PC-3 (cell line): ENCODE measurements at regions not wholly inside any gene's neighbourhood (a gene's known extent, or its start where the extent isn't known, plus 50 kb on each side); places are given as distances from the start of the nearest gene placed in this dataset.
"Not testable (repeated sequence)": the region's sequence is repeated elsewhere in the genome, so short reads cannot be mapped to it uniquely, and the experiment has no call there.

ENCODE experiments used
- CTCF ChIP-seq: fragments of 300-600 bp; sonication (generic); conservative IDR thresholded peaks from 2 replicates; pipeline ENCODE4 v1.5.1; 2017; ENCODE audit warnings: antibody characterized with exemption, low read depth, mild to moderate bottlenecking, low read length
- EZH2phosphoT487 ChIP-seq: fragments of 300-600 bp; sonication (generic); IDR thresholded peaks from 2 replicates; pipeline ENCODE4 v1.6.1; 2018; ENCODE audit warnings: mild to moderate bottlenecking, antibody characterized with exemption, low read length, borderline replicate concordance

GRCh38 chr1:196004388-196004787 is 603.9 kb downstream of the KCNT2 start:
- TF ChIP-seq CTCF, EZH2phosphoT487: not testable (repeated sequence)
